ENCODE measurements at regions not wholly inside any gene's neighbourhood (a gene's known extent, or its start where the extent isn't known, plus 50 kb on each side); places are given as distances from the start of the nearest gene placed in this dataset.

DNA sequence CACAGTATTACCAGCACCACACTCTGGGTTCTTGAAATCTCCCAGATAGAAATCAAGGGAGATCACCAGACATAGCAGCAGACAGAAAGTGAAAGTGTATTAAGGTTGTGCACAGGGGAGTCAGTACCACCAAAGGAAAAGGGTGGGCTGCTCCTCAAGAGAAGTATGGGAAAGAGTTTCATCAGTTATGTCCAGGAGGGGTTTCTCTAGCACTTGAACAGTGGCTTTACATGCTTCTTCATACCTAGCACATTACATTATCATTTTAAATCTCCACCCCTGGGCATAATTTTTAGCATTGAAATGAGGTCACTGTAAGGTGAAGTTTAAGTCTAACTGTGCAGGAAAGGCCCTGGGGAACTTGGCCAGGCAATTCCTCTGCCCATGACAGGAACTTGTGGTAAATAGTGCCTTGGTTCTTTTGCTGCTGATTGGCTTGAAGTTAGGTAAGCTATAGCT is 601.0 kb downstream of the NUF2 start:
- Histone ChIP-seq H3K27ac (ENCODE audit: low read depth in 1 of 2, low read length in 2 of 2) (no peak overlapping the region), H3K9me3 (ENCODE audit: control insufficient read depth in 1 of 2, insufficient read depth in 1 of 2, low read length in 2 of 2) (no peaks in the 10 kb centered on the region), H3K27me3 (ENCODE audit: control insufficient read depth in 1 of 2, insufficient read depth in 2 of 2, low read length in 2 of 2) (no peaks in the 10 kb centered on the region), H3K36me3 (ENCODE audit: insufficient read depth, low read length) (no peaks in the 10 kb centered on the region), H3K4me1 (ENCODE audit: insufficient read depth, low read length) (no peaks in the 10 kb centered on the region), H3K4me3 (ENCODE audit: low read length) (no peak overlapping the region)
- no peak for ATAC-seq (ENCODE audit: poor library complexity)
- no peak for DNase-seq
- TF ChIP-seq, protein P1, sequence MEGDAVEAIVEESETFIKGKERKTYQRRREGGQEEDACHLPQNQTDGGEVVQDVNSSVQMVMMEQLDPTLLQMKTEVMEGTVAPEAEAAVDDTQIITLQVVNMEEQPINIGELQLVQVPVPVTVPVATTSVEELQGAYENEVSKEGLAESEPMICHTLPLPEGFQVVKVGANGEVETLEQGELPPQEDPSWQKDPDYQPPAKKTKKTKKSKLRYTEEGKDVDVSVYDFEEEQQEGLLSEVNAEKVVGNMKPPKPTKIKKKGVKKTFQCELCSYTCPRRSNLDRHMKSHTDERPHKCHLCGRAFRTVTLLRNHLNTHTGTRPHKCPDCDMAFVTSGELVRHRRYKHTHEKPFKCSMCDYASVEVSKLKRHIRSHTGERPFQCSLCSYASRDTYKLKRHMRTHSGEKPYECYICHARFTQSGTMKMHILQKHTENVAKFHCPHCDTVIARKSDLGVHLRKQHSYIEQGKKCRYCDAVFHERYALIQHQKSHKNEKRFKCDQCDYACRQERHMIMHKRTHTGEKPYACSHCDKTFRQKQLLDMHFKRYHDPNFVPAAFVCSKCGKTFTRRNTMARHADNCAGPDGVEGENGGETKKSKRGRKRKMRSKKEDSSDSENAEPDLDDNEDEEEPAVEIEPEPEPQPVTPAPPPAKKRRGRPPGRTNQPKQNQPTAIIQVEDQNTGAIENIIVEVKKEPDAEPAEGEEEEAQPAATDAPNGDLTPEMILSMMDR (IDR thresholded peaks at IDR 0.05): no peak
- H3K4me1 Mint-ChIP-seq (ENCODE audit: low read depth): no peaks in the 10 kb centered on the region
- H3K36me3 Mint-ChIP-seq (ENCODE audit: low read depth): no peaks in the 10 kb centered on the region
- POLR2A ChIA-PET: no interaction called here
- CTCF ChIA-PET: no interaction called here
- intact Hi-C loops (cut with DNase I, micrococcal nuclease): no loop called here
- no peaks in the 10 kb centered on the region for H3K27me3 Mint-ChIP-seq
- peaks cover 6% of the 10 kb centered on the region for H3K9me3 Mint-ChIP-seq
- H3K4me3 Mint-ChIP-seq: no peak overlapping the region
- H3K27ac Mint-ChIP-seq: no peak overlapping the region

DNA sequence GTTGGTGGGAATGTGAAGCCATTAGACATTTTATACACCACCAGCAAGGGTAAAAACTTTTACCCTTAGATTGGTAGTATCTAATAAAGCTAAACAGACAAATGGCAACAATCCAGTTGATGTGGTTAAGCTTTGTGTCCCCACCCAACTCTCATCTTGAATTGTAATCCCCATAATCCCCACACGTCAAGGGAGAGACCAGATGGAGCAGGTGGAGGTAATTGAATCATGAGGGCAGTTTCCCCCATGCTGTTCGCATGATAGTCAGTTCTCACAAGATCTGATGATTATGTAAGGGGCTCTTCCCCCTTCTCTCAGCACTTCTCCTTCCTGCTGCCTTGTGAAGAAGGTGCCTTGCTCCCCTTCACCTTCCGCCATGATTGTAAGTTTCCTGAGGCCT is 602.3 kb downstream of the NUF2 start:
- no peak for ATAC-seq (ENCODE audit: poor library complexity)
- ChIA-PET CTCF (no interaction called here), POLR2A (no interaction called here)
- Histone ChIP-seq H3K36me3 (ENCODE audit: insufficient read depth, low read length) (no peaks in the 10 kb centered on the region), H3K9me3 (ENCODE audit: control insufficient read depth in 1 of 2, insufficient read depth in 1 of 2, low read length in 2 of 2) (no peaks in the 10 kb centered on the region), H3K4me1 (ENCODE audit: insufficient read depth, low read length) (no peaks in the 10 kb centered on the region), H3K27me3 (ENCODE audit: control insufficient read depth in 1 of 2, insufficient read depth in 2 of 2, low read length in 2 of 2) (no peaks in the 10 kb centered on the region), H3K4me3 (ENCODE audit: low read length) (no peak overlapping the region), H3K27ac (ENCODE audit: low read depth in 1 of 2, low read length in 2 of 2) (no peak overlapping the region)
- H3K27me3 Mint-ChIP-seq: no peaks in the 10 kb centered on the region
- no peaks in the 10 kb centered on the region for H3K36me3 Mint-ChIP-seq (ENCODE audit: low read depth)
- H3K4me3 Mint-ChIP-seq: no peak overlapping the region
- intact Hi-C loops (cut with DNase I, micrococcal nuclease): no loop called here
- peaks cover 6% of the 10 kb centered on the region for H3K9me3 Mint-ChIP-seq
- DNase-seq: no peak
- H3K4me1 Mint-ChIP-seq (ENCODE audit: low read depth): no peaks in the 10 kb centered on the region
- TF ChIP-seq, protein P1 (IDR thresholded peaks at IDR 0.05): no peak
- no peak overlapping the region for H3K27ac Mint-ChIP-seq

DNA sequence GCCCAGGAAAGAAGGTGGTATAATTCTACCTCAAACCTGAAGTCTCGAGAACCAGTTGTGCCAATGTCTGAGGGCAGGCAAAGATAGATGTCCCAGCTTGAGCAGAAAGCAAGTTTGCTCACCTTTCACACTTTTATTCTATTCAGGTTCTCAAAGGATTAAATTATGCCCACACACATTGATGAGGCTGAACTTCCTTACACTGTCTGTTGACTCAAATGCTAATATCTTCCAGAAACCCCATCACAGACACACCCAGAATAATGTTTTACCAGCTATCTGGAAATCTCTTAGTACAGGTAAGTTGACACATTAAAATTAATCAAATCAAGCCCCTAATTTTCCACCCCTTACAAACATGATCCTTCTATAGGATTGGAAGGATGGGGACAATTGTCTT is 605.7 kb downstream of the NUF2 start:
- DNase-seq: no peak
- POLR2A ChIA-PET: no interaction called here
- Mint-ChIP-seq H3K27me3 (no peaks in the 10 kb centered on the region), H3K4me1 (ENCODE audit: low read depth) (no peaks in the 10 kb centered on the region), H3K4me3 (no peak overlapping the region), H3K9me3 (peaks cover 9% of the 10 kb centered on the region), H3K36me3 (ENCODE audit: low read depth) (no peaks in the 10 kb centered on the region), H3K27ac (no peak overlapping the region)
- CTCF ChIA-PET: no interaction called here
- Histone ChIP-seq H3K27ac (ENCODE audit: low read depth in 1 of 2, low read length in 2 of 2) (no peak overlapping the region), H3K4me1 (ENCODE audit: insufficient read depth, low read length) (no peaks in the 10 kb centered on the region), H3K4me3 (ENCODE audit: low read length) (no peak overlapping the region), H3K27me3 (ENCODE audit: control insufficient read depth in 1 of 2, insufficient read depth in 2 of 2, low read length in 2 of 2) (no peaks in the 10 kb centered on the region), H3K36me3 (ENCODE audit: insufficient read depth, low read length) (no peaks in the 10 kb centered on the region), H3K9me3 (ENCODE audit: control insufficient read depth in 1 of 2, insufficient read depth in 1 of 2, low read length in 2 of 2) (no peaks in the 10 kb centered on the region)
- TF ChIP-seq, protein P1 (IDR thresholded peaks at IDR 0.05): no peak
- intact Hi-C loops (cut with DNase I, micrococcal nuclease): no loop called here
- ATAC-seq (ENCODE audit: poor library complexity): no peak
